ENCODE measurements at regions not wholly inside any gene's neighbourhood (a gene's known extent, or its start where the extent isn't known, plus 50 kb on each side); places are given as distances from the start of the nearest gene placed in this dataset.
A peak's percentile ranks its signal among the peaks of the same experiment; 100 is the strongest.

DNA sequence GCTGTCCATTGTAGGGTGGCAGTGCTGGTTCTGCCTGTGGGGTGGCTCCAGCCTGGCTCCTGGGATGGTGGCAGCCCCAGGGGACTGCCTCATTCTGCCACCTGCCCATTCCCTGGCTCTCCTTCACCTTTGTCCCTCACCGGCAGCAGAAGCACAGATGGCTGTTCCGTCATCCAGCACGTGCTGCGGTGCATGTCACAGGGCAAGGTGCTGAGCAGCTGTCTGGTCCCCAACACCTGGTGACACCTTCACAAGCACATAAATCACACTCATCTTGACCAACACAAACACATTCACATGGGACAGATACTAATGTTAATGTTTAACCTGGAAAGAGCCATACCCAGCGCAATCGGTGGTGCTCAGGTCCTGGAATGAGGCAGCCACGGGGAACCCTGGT, 126.8 kb downstream of the UQCRFS1 start:
- Histone ChIP-seq H3K4me1 (ENCODE audit: control insufficient read depth, insufficient read depth, low read length, poor library complexity, severe bottlenecking) (no peaks in the 10 kb centered on the region), H3K27me3 (ENCODE audit: control insufficient read depth, insufficient read depth, low read length) (no peaks in the 10 kb centered on the region), H3K9me3 (ENCODE audit: control insufficient read depth in 2 of 2, low read length in 2 of 2) (no peaks in the 10 kb centered on the region), H3K4me3 (ENCODE audit: low read depth, low read length) (no peak overlapping the region), H3K36me3 (ENCODE audit: control insufficient read depth, insufficient read depth, low read length) (no peaks in the 10 kb centered on the region), H3K27ac (ENCODE audit: insufficient read depth, low read length, poor library complexity, severe bottlenecking) (no peak overlapping the region)
- no peaks in the 10 kb centered on the region for H3K36me3 Mint-ChIP-seq
- H3K9me3 Mint-ChIP-seq, result no peaks in the 10 kb centered on the region
- no peak overlapping the region for H3K27ac Mint-ChIP-seq
- ATAC-seq (ENCODE audit: low read depth in 2 of 2) (no peak), DNase-seq (no peak)
- H3K4me3 Mint-ChIP-seq, result no peak overlapping the region
- H3K27me3 Mint-ChIP-seq, result no peaks in the 10 kb centered on the region
- no peaks in the 10 kb centered on the region for H3K4me1 Mint-ChIP-seq

DNA sequence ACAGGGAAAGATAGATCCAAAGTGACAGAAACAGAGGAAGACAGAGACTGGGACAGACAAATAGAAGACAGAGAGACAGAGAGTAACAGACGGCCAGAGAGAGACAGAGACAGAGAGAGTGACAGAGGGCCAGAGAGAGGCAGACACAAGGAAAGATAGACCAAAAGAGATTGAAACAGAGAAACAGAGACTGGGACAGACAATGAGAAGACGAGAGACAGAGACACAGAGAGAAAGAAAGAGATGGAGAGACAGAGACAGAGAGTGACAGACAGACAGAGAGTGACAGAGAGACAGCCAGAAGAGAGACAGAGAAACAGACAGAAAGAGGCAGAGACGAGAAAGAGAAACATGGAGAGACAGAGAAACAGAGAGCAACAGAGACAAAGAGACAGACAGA, 127.3 kb downstream of the UQCRFS1 start:
- ATAC-seq (ENCODE audit: low read depth in 2 of 2), result no peak
- Histone ChIP-seq H3K4me1 (ENCODE audit: control insufficient read depth, insufficient read depth, low read length, poor library complexity, severe bottlenecking) (no peaks in the 10 kb centered on the region), H3K27me3 (ENCODE audit: control insufficient read depth, insufficient read depth, low read length) (no peaks in the 10 kb centered on the region), H3K36me3 (ENCODE audit: control insufficient read depth, insufficient read depth, low read length) (no peaks in the 10 kb centered on the region), H3K27ac (ENCODE audit: insufficient read depth, low read length, poor library complexity, severe bottlenecking) (no peak overlapping the region), H3K4me3 (ENCODE audit: low read depth, low read length) (no peak overlapping the region), H3K9me3 (ENCODE audit: control insufficient read depth in 2 of 2, low read length in 2 of 2) (no peaks in the 10 kb centered on the region)
- no peak for DNase-seq
- Mint-ChIP-seq H3K9me3 (no peaks in the 10 kb centered on the region), H3K27ac (no peak overlapping the region), H3K4me1 (no peaks in the 10 kb centered on the region), H3K4me3 (no peak overlapping the region), H3K36me3 (no peaks in the 10 kb centered on the region), H3K27me3 (no peaks in the 10 kb centered on the region)

DNA sequence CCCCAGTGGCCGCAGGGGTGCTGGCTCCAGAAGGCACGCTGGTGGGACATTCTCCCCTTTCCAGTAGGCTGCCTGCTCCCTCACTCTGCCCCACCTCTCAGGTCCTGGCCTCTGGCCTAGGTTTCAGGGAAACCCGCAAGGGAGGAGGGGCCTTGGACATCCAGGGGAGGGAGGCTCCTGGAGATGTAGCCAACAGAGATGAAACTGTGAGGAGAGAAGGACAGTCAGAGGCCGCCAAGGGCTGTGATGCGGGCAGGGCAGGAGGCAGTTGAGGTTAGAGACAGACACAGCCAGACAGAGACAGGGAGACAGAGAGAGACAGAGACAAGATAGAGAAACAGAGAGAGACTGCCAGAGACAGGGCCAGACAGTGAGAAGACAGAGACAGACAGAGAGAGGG, 127.7 kb downstream of the UQCRFS1 start:
- Histone ChIP-seq H3K4me1 (ENCODE audit: control insufficient read depth, insufficient read depth, low read length, poor library complexity, severe bottlenecking) (no peaks in the 10 kb centered on the region), H3K36me3 (ENCODE audit: control insufficient read depth, insufficient read depth, low read length) (no peaks in the 10 kb centered on the region), H3K27ac (ENCODE audit: insufficient read depth, low read length, poor library complexity, severe bottlenecking) (no peak overlapping the region), H3K4me3 (ENCODE audit: low read depth, low read length) (no peak overlapping the region), H3K27me3 (ENCODE audit: control insufficient read depth, insufficient read depth, low read length) (no peaks in the 10 kb centered on the region), H3K9me3 (ENCODE audit: control insufficient read depth in 2 of 2, low read length in 2 of 2) (no peaks in the 10 kb centered on the region)
- Mint-ChIP-seq H3K4me1 (no peaks in the 10 kb centered on the region), H3K36me3 (no peaks in the 10 kb centered on the region), H3K27ac (no peak overlapping the region), H3K27me3 (no peaks in the 10 kb centered on the region), H3K4me3 (no peak overlapping the region), H3K9me3 (no peaks in the 10 kb centered on the region)
- DNase-seq, result no peak
- no peak for ATAC-seq (ENCODE audit: low read depth in 2 of 2)

DNA sequence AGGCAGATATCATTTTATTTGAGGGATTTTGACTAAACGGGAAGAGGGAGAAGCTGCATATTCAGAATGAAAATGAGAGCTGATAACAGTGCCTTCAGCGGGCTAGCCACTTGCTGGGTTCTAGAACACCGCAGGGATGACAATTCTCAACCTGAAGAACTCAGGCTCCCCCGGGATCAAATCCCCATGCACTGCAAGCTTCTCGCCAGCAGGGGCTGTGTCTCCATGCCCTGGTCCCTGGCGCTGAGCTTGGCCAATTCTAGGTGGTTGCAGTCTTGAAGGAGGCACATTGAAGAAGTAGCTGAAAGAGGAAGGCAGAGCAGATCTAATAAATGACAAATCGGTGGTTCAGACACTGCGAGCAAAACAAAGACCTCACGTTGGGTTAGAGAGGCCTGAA, 128.7 kb downstream of the UQCRFS1 start:
- Histone ChIP-seq H3K36me3 (ENCODE audit: control insufficient read depth, insufficient read depth, low read length) (no peaks in the 10 kb centered on the region), H3K27ac (ENCODE audit: insufficient read depth, low read length, poor library complexity, severe bottlenecking) (no peak overlapping the region), H3K9me3 (ENCODE audit: control insufficient read depth in 2 of 2, low read length in 2 of 2) (no peaks in the 10 kb centered on the region), H3K4me3 (ENCODE audit: low read depth, low read length) (no peak overlapping the region), H3K27me3 (ENCODE audit: control insufficient read depth, insufficient read depth, low read length) (no peaks in the 10 kb centered on the region), H3K4me1 (ENCODE audit: control insufficient read depth, insufficient read depth, low read length, poor library complexity, severe bottlenecking) (no peaks in the 10 kb centered on the region)
- H3K9me3 Mint-ChIP-seq, result no peaks in the 10 kb centered on the region
- DNase-seq (no peak), ATAC-seq (ENCODE audit: low read depth in 2 of 2) (no peak)
- H3K27ac Mint-ChIP-seq, result no peak overlapping the region
- no peaks in the 10 kb centered on the region for H3K27me3 Mint-ChIP-seq
- H3K4me3 Mint-ChIP-seq, result peak overlapping the region in 1 of 4 donors; percentile 66
- no peaks in the 10 kb centered on the region for H3K4me1 Mint-ChIP-seq
- no peaks in the 10 kb centered on the region for H3K36me3 Mint-ChIP-seq

DNA sequence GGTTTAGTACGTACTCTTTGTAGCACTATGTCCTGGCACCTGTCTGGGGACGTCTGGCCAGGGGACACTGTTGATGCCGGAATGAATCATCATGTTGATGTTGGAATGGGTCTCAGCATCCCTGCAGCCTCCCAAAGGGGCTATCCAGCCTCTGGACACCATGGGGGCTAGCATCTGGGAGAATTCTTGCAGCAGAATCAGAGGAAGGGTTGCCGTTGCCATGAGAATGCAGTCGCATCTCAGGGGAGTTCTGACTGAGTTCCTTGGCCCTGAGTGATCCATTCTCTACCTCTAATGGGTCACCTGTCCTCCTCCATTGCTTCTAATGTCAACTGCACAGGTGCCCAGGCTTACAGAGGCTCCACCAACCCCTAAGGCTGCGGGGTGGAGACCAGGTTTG, 129.1 kb downstream of the UQCRFS1 start:
- no peak for ATAC-seq (ENCODE audit: low read depth in 2 of 2)
- no peaks in the 10 kb centered on the region for H3K36me3 Mint-ChIP-seq
- H3K27ac Mint-ChIP-seq, result no peak overlapping the region
- H3K27ac ChIP-seq (ENCODE audit: insufficient read depth, low read length, poor library complexity, severe bottlenecking), result no peak overlapping the region
- H3K4me1 ChIP-seq (ENCODE audit: control insufficient read depth, insufficient read depth, low read length, poor library complexity, severe bottlenecking), result no peaks in the 10 kb centered on the region
- H3K4me1 Mint-ChIP-seq, result no peaks in the 10 kb centered on the region
- no peaks in the 10 kb centered on the region for H3K27me3 Mint-ChIP-seq
- no peaks in the 10 kb centered on the region for H3K36me3 ChIP-seq (ENCODE audit: control insufficient read depth, insufficient read depth, low read length)
- H3K4me3 ChIP-seq (ENCODE audit: low read depth, low read length), result no peak overlapping the region
- no peak for DNase-seq
- H3K9me3 ChIP-seq (ENCODE audit: control insufficient read depth in 2 of 2, low read length in 2 of 2), result no peaks in the 10 kb centered on the region
- H3K27me3 ChIP-seq (ENCODE audit: control insufficient read depth, insufficient read depth, low read length), result no peaks in the 10 kb centered on the region
- no peak overlapping the region for H3K4me3 Mint-ChIP-seq
- no peaks in the 10 kb centered on the region for H3K9me3 Mint-ChIP-seq

DNA sequence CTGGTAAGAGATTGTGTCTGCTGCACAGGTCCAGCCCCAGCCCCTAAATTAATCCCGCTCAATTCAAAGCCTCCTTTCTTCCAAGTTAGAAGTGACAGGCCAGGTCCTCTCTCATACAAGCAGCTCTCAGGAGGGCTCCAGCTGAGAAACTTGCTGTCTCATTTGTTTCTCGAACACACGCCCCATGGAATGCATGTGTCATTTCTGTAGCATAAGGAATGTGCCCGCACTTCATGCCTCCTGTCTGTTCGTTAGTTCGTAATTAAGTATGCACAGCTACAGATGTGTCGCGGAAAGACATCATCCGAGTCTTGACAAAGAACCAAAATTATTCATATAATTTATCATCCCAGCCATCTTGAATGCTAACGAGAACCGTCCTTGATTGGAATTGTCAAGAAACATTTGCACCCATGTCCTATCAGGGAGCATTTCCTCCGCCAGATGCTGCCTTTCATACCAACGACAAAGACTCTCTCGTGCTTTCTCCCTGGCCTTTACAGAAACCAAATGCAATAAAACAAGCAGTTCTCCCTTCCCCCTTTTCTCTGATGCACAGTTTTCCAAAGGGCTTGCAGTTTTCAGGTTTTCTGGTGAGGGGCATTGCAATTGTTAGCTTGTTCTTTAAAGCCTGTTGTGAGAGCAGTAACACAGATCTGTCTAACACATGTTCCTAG, 133.5 kb downstream of the UQCRFS1 start:
- no peaks in the 10 kb centered on the region for H3K4me1 Mint-ChIP-seq
- no peak for DNase-seq
- no peaks in the 10 kb centered on the region for H3K4me1 ChIP-seq (ENCODE audit: control insufficient read depth, insufficient read depth, low read length, poor library complexity, severe bottlenecking)
- H3K9me3 Mint-ChIP-seq, result no peaks in the 10 kb centered on the region
- H3K4me3 ChIP-seq (ENCODE audit: low read depth, low read length), result no peak overlapping the region
- H3K27me3 Mint-ChIP-seq, result no peaks in the 10 kb centered on the region
- no peak overlapping the region for H3K27ac ChIP-seq (ENCODE audit: insufficient read depth, low read length, poor library complexity, severe bottlenecking)
- no peaks in the 10 kb centered on the region for H3K27me3 ChIP-seq (ENCODE audit: control insufficient read depth, insufficient read depth, low read length)
- H3K9me3 ChIP-seq (ENCODE audit: control insufficient read depth in 2 of 2, low read length in 2 of 2), result no peaks in the 10 kb centered on the region
- H3K36me3 ChIP-seq (ENCODE audit: control insufficient read depth, insufficient read depth, low read length), result no peaks in the 10 kb centered on the region
- no peak overlapping the region for H3K4me3 Mint-ChIP-seq
- H3K27ac Mint-ChIP-seq, result no peak overlapping the region
- ATAC-seq (ENCODE audit: low read depth in 2 of 2), result no peak
- no peaks in the 10 kb centered on the region for H3K36me3 Mint-ChIP-seq

DNA sequence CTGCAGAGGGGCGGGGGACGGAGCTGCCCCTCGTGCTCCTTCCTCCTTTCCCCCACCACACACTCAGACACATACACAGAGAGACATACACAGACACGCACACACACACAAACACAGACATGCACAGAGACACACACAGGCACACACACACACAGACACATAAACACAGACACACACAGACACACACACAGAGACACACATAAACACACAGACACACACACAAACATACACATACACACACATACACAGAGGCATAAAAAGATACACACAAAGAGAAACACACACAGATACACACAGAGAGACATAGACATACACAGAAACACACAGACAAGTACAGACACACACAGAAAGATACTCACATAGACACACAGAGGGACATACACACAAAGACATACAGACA, 136.0 kb downstream of the UQCRFS1 start:
- Mint-ChIP-seq H3K27me3 (no peaks in the 10 kb centered on the region), H3K27ac (no peak overlapping the region), H3K4me3 (no peak overlapping the region), H3K9me3 (no peaks in the 10 kb centered on the region), H3K36me3 (no peaks in the 10 kb centered on the region), H3K4me1 (no peaks in the 10 kb centered on the region)
- Histone ChIP-seq H3K4me1 (ENCODE audit: control insufficient read depth, insufficient read depth, low read length, poor library complexity, severe bottlenecking) (no peaks in the 10 kb centered on the region), H3K27me3 (ENCODE audit: control insufficient read depth, insufficient read depth, low read length) (no peaks in the 10 kb centered on the region), H3K4me3 (ENCODE audit: low read depth, low read length) (no peak overlapping the region), H3K36me3 (ENCODE audit: control insufficient read depth, insufficient read depth, low read length) (no peaks in the 10 kb centered on the region), H3K9me3 (ENCODE audit: control insufficient read depth in 2 of 2, low read length in 2 of 2) (no peaks in the 10 kb centered on the region), H3K27ac (ENCODE audit: insufficient read depth, low read length, poor library complexity, severe bottlenecking) (no peak overlapping the region)
- no peak for ATAC-seq (ENCODE audit: low read depth in 2 of 2)
- no peak for DNase-seq

DNA sequence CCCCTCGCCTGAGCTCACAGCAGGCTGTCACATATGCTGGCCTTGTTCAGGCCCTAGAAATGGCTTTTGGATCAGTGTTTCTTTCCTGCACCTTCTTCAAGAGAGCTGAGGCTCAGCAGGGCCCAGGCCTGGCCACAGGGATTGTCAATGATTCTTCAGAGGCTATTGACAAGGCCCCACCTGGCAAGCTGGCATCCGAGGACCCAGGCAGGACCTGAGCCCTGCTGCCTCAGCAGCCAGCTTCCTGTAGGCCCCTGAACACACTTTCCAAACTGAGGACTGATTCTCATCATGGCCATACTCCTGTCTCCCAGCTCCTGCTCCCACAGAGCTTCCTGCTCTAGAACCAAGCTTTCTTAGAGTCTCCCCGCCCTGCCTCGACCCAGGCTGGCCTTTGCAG, 136.8 kb downstream of the UQCRFS1 start:
- no peaks in the 10 kb centered on the region for H3K4me1 ChIP-seq (ENCODE audit: control insufficient read depth, insufficient read depth, low read length, poor library complexity, severe bottlenecking)
- H3K27ac Mint-ChIP-seq, result no peak overlapping the region
- no peaks in the 10 kb centered on the region for H3K9me3 ChIP-seq (ENCODE audit: control insufficient read depth in 2 of 2, low read length in 2 of 2)
- DNase-seq, result no peak
- no peaks in the 10 kb centered on the region for H3K36me3 ChIP-seq (ENCODE audit: control insufficient read depth, insufficient read depth, low read length)
- H3K4me3 Mint-ChIP-seq, result no peak overlapping the region
- H3K9me3 Mint-ChIP-seq, result no peaks in the 10 kb centered on the region
- ATAC-seq (ENCODE audit: low read depth in 2 of 2), result no peak
- H3K27me3 Mint-ChIP-seq, result no peaks in the 10 kb centered on the region
- no peaks in the 10 kb centered on the region for H3K36me3 Mint-ChIP-seq
- H3K4me3 ChIP-seq (ENCODE audit: low read depth, low read length), result no peak overlapping the region
- no peak overlapping the region for H3K27ac ChIP-seq (ENCODE audit: insufficient read depth, low read length, poor library complexity, severe bottlenecking)
- no peaks in the 10 kb centered on the region for H3K4me1 Mint-ChIP-seq
- no peaks in the 10 kb centered on the region for H3K27me3 ChIP-seq (ENCODE audit: control insufficient read depth, insufficient read depth, low read length)

Data from CD4-positive, CD25-positive, alpha-beta regulatory T cell (primary cell).